ENCODE measurements at regions not wholly inside any gene's neighbourhood (a gene's known extent, or its start where the extent isn't known, plus 50 kb on each side); places are given as distances from the start of the nearest gene placed in this dataset.
"Not testable (repeated sequence)": the region's sequence is repeated elsewhere in the genome, so short reads cannot be mapped to it uniquely, and the experiment has no call there.

DNA sequence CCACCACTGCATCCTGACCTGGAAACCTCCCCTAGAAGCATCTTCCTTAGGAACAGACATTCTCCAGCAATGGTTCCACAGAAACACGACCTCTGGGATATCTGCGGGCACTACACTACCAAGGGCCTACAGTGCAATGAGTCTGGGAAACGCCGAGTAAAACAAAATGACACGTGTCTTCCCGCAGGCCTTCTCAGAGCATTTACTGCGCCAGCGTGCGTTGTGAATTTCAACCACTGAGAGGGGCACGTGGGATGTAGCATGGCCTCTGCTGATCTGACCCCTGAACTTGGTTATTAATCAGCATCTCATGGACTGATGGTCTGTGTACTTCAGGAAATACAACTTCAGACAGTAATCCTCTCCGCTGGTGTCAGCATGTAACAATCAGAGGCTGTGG lies 173.0 kb downstream of the C16orf95 start:
- DNase-seq = no peak

DNA sequence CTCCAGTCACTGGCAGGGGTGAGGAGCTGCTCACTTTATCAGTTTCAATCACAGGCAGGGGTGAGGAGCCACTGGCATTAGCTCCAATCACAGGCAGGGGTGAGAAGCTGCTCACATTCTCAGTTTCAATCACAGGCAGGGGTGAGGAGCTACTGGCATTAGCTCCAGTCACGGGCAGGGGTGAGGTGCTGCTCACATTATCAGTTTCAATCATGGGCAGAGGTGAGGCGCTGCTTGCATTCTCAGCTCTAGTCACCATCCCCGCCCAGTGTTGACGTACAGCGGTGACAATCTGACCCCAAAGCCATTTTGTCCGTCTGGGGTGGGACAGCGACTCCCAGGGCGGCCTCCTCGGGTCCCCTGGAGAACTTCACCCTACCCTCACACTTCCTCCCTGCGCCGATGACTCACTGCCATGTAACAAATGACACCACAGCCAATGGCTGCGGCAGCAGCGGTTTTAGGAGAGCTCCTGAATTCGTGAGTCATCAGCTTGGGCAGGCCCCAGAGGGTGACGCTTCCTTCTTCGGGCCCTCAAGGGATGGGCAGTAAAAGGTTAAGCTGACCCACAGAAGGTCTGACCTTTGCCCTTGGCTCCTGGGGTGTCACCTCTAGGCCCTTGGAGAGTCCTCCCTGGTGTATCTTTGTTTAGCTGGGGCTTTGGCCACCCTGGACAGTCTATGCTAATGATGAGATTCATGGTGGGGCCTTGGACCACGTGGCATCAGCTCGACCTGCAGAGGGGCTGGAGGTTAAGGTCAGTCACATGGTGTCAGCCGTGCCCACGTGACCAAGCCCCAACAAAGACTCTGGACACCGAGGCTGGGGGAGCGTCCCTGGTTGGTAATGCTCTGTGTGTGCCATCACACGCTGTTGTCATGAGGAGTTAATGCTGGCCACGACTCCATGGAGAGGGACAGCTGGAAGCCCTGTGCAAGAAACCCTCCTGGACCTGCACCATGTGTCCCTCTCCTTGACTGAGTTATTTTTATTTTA lies 171.7 kb downstream of the C16orf95 start:
- no peak for DNase-seq

DNA sequence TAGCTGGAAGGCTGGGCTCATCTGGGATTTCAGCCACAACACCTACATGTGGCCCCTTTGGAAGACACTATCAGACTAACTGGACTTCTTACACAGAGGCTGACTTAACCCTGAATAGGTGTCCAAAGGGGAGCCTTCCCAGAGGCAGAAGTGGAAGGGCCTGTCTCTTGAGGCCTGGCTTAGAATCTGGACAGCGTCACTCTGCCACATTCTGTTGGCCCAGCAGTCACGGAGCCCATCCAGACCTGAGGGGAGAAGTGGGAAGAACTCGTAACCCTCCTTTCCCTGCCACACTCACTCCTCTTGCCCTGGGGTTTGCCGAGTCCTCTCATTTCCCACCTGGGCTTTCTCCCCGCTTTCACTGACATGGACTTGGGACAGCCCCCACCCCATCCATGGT lies 170.5 kb downstream of the C16orf95 start:
- DNase-seq = no peak

DNA sequence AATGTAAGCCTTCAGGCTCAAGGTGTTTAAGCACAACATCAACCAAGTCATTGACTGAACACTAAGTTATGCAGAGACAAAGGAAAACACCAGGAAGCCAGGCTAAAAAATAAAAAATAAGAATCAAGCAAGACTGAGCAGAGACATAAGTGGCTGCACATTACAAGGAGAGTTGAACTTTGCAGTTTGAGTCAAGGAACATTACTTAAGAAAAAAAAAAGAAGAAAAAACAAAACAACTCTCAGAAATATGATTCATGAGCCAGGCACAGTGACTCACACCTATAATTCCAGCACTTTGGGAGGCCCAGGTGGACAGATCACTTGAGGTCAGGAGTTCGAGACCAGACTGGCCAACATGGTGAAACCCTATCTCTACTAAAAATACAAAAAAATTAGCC lies 168.1 kb downstream of the C16orf95 start:
- no peak for DNase-seq

DNA sequence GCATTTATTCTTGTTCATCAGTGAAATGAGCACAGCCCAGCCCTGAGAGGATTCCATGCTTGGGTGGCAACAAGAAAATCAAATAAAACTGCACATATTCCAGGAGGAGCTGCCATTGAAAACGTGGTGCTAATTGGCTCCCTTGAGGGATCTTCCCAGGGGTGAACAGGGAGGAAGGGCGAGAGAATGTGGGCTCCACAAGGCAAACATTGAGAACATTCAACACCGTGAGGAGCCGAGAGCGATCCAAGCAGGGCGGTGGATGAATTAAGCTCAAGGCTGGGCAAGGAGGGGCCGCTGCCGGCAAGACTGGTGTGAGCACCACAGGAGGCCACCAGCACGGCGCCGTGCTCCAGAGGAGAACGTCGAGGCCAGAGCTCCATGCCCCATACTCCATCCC lies 166.9 kb downstream of the C16orf95 start:
- DNase-seq = no peak

DNA sequence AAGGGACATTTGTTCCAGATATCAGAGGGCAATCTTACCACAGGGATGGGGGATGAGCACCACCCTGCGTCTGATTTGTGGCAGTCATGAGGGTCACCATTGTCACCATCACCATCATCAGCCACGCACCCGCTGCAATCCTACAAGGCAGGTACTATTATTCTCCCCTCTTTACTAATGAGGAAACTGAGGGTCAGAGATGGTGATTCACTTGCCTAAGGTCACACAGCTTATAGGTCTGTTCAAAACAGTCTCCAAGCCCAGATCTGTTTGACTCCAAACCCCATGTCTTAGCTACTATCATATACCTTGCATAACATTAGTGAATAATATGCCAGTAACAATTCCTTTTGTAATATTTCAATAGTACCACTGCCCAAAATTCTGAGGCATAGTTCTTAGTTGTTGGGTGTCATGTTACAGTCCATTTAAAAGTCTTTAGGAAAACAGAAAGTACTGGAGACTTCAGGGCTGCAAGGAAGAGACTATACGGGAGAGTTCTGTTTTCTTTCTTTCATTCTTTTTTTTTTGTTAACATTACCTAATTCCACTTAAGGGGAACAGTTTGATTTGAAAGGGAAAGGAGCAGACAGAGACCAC lies 166.4 kb downstream of the C16orf95 start:
- DNase-seq = no peak

DNA sequence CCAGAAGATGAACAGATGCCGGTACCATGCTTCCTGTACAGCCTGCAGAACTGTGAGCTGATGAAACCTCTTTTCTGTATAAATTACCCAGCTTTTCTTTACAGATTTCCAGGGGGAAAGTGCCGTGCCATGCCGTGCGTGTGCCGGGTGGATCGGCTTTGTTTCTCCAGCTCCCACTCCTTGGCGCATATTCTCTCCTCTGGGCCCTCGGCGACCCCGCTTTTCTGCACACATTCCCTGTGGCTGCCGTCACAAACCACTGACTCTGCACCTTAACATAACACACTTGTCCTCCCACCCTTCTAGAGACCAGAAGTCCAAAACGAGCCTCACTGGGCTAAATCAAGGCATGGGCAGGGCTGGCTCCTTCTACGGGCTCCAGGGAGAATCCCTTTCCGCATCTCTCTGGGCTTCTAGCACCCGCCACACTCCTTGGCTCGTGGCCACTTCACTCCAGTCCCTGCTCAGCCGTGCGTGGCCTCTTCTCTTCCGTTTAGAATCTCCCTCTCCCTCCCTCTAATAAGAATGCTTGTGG lies 164.9 kb downstream of the C16orf95 start:
- DNase-seq = no peak

DNA sequence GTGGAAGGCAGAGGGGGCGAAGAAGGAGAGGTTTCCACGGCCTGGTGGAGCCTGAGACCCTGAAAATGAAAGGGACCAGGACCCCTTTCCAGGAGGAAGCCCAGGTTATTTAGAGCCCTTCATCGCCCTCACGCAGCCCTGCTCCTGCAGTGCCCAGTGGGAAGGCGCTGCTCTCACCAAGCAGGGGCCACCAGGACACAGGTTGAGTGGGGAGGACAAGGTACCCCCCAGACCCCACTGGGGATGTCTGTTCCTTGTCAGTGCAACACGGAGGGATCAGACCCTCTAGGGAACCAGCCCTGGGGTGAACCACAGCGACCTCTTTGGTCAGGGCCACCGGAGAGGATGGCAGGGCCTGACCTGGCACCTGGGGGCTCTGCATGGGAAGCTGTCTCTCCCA lies 163.9 kb downstream of the C16orf95 start:
- DNase-seq = no peak

DNA sequence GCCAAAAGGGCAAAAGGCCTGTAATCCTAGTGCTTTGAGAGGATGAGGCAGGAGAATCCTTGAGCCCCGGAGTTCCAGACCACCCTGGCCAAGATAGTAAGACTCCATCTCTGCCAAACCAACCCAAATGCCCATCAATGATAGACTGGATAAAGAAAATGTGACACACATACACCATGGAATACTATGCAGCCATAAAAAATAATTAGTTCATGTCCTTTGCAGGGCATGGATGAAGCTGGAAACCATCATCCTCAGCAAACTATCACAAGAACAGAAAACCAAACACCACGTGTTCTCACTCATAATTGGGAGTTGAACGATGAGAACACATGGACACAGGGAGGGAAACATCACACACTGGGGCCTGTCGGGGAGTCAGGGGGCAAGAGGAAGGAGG lies 161.9 kb downstream of the C16orf95 start:
- not testable (repeated sequence) for DNase-seq

DNA sequence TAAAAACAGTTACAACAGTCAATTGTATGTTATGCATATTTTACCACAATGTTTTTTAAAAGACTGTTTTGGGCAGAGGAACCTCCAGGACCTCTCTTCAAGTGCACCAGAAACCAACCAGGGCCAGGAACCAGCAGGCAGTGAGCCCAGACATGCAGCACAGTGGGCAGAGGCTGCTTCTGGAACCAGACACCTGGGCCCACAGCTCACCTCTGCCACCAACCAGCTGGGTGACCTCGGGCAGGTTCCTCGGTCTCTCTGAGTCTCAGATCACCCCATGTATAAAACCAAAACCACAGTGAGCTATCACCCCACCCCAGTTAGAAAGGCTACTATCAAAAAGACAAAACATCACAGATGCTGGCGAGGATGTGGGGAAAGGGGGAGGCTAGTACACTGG lies 161.0 kb downstream of the C16orf95 start:
- no peak for DNase-seq

DNA sequence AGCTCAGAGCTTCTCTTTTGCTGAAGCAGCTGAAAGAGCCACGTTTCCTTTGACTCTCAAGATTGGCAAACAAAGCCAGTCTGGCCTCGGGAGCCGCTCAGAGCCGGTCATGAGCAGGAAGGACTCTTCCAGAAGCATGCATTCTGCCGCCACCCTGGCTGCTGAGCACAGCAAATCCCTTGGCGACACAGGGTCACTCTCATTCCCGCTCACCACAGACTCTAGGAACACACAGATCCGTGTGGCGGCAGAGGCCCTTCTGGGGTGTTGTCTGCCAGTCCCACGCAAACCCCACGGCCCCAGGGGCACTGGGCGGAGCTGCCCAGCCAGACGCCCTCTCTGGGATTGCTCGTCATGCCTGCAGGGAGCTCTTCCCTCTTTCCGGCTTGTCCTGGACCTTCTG lies 157.0 kb downstream of the C16orf95 start:
- no peak for DNase-seq

DNA sequence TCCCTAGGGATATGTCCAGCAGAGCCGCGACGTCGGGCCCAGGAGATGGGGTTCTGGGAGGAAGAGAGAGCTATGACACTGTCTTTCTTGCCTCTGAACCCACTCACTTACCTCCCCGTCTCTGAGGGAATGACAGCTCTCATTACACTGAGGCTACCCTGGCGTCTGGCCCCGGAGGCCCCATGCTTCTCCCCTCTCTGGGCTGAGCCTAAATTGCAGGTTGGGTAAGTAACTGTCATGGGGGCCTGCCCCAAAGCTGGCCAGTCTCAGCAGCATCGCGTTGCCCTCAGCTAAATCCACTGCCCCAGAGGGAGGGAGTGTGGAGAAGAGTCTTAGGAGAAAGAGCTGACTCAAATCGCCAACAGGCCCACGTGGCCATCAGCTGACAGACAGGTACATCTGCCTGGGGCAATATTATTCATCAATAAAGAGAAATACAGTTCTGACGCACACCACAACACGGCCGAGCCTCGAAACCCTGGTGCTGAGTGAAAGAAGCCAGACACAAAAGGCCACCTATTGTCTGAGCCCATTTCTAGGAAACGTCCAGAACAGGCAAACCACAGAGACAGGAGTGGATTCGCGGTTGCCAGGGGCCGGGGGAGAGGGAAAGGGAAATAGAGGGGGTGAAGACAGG lies 156.4 kb downstream of the C16orf95 start:
- DNase-seq = no peak

DNA sequence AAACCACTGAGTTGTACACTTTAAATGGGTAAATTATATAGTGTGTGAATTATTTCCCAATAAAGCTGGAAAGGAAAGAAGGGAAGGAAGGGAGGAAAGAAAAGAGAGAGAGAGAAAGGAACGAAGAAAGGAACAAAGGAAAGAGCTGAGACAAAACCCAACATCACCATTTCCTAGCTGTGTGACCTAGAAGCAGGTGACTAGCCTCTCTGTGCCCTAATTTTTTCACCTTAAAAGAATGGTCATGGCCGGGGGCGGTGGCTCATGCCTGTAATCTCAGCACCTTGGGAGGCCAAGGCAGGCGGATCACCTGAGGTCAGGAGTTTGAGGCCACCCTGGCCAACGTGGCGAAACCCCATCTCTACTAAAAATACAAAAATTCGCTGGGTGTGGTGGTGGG lies 155.8 kb downstream of the C16orf95 start:
- DNase-seq = not testable (repeated sequence)

DNA sequence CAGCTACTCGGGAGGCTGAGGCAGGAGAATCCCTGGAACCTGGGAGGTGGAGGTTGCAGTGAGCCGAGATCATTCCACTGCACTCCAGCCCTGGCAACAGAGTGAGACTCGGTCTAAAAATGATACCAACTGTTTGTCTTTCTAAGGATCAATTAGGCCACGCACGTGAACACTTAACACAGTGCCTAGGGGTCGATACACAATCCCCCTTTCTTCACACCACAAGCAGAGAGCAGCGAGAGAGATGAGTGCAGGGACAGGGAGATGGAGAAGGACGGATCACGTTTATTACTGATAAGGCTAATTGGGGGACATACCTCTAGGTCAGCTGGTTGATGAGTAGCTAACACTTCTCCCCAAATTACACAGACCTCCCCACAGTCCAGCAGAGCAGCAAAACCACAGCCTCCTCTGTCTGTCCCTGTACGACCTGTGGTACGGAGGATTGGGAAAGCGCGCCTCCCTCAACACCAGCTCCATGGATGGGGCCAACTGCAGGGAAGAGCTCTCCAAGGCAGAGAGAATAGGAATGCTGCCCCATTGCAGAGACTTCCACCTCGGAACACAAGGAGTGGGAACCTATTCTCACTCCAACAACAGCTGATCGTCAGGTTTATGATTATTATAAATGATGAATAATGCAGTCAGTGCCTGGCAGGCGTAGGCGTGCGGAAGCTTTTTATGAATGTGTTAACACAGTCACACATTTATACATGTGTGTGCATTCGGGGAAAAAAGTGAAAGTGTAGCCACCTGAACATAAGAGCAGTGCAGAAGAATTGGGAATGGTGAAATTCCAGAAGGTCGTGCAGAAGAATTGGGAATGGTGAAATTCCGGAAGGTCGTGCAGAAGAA lies 155.1 kb downstream of the C16orf95 start:
- DNase-seq = peak; percentile 11

DNA sequence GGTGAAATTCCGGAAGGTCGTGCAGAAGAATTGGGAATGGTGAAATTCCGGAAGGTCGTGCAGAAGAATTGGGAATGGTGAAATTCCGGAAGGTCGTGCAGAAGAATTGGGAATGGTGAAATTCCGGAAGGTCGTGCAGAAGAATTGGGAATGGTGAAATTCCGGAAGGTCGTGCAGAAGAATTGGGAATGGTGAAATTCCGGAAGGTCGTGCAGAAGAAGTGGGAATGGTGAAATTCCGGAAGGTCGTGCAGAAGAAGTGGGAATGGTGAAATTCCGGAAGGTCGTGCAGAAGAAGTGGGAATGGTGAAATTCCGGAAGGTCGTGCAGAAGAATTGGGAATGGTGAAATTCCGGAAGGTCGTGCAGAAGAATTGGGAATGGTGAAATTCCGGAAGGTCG lies 154.4 kb downstream of the C16orf95 start:
- not testable (repeated sequence) for DNase-seq

DNA sequence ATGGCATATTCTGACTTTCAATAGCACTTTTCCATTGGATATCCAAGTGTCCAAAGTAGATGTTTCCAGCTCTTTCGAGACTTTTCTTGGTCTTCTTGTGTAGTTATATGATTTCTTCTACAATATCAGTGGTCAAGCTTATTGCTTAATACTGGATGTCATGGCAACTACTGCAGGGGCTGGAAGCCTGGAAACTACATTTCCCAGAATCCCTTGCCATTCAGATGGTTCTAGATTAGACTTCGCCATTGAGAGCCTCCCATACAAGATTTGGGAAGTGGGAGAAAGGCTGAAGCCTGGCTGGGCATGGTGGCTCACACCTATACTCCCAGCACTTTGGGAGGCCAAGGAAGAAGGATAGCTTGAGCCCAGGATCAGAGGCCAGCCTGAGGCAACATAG lies 153.6 kb downstream of the C16orf95 start:
- DNase-seq = no peak

DNA sequence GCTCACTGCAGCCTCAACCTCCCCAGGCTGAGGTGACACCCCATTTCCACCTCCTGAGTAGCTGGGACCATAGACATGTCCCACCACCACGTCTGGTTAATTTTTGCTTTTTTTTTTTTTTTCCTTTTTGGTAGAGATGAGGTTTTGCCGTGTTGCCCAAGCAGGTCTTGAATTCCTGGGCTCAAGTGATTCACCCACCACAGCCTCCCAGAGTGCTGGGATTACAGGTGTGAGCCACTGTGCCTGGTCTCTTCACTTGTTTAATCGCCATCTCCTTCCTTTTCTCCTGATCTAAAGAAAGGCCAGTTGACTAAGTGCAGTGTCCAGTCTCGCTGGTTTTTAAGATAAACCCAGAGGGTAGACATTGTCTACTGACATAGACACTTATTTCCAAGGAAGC lies 152.0 kb downstream of the C16orf95 start:
- no peak for DNase-seq

DNA sequence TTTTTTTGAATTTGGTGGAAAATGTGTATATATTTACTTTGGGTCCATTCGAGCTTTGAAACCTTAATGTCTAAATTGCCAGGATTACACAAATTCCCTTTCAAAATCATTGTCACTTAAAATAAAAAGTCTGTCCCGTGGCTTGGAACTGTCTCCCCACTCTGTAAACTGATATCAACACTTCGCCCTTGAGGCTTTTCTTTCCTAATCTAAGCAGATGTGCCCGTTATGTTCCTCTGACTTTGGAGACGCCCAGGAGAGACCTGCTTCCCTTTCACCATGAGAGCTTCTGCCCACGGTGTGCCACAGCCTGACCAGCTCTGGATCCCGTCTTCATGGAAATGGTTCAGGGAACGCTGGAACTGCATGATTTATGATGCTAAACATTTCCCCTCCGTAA lies 151.3 kb downstream of the C16orf95 start:
- no peak for DNase-seq

DNA sequence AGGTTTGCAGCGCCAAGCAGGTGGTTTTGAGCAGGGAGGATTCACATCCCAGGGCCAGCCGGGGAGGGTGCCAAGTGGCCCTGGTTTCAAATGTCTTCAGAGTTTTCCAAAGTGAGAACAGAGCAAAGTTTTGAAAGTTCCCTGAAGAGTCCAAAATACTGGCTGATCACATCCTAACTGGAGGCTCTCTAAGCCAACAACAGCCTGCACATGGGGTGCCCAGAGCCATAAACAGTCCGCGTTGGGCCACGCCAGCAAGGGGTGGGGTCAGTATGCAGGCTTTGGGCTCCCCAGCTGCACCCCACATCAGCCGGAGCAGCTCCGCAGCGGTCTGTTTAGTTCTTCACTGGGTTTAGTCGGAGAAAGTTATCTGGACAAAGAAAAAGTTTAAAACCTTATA lies 150.9 kb downstream of the C16orf95 start:
- no peak for DNase-seq

DNA sequence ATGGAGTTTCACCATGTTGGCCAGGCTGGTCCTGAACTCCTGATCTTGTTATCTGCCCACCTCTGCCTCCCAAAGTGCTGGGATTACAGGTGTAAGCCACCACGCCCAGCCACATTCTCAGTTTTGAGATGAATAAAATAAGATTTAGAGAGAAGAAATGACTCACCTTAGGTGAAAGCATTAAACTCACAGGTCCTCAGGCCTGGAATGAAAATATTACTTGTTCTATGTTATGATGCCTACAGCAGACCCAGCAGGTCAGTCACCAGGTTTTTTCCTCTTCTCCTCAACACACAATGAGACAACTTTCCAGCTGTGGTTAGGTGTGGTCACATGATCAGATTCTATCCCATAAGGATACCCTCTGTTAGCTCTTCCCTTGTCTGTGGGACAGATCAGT lies 150.3 kb downstream of the C16orf95 start:
- no peak for DNase-seq

DNA sequence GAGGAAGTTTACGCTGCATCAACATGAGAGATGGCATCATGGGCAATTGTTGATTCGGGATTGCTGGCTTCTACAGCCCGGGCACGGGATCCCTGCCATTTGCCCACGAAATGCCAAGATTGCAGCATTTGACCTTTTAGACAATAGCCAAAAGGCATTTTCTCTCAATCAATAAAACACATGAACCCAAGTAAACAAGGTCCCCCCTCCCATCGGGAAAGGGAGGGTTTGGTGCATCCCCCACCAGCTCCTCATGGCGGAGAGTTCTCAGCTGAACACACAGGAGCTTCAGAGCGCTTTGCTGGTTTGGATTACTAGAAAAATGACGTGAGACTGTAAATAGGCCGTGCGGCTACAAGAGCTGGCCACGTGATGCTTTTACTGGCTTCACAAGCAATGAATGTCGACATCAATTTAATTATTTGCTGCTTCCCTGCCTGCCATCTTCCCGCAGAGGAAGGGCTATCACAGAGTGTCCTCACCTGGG lies 147.6 kb downstream of the C16orf95 start:
- DNase-seq = no peak

DNA sequence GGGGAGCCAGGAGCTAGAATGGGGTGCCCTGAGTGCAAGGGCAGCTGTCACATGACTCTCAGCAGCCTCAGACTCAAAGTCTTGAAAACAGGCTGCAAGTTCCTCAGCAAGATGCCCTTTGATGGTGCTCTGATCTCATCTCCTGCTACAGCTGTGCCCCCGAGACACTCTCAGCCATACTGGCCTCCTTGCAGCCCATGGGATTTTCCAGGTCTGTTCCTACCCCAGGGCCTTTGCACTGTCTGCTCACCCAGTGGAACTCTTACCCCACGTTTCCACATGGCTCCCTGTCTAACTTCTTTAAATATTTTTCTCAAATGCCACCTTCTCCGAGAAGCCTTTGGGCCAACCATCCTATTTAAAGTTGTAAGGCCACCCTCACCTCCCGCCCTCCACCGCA lies 146.9 kb downstream of the C16orf95 start:
- DNase-seq = no peak

DNA sequence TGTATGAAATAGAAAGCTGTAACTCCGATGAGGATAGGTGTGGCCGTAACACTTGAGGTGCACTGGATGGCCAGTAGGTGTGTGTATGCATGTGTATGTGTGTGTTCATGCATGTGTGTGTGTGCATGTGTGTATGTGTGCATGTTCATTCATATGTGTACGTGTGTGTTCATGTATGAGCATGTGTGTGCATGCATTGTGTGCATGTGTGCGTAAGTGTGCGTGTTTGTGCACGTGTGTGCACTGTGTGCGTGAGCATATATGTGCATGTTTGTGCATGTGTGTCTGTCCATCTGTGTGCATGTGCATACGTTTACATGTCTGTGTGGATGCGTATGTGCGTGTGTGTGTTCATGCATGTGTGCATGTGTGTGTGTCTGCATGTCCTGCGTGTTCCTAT lies 145.5 kb downstream of the C16orf95 start:
- no peak for DNase-seq

Data from stimulated activated naive CD4-positive, alpha-beta T cell treated with Interleukin-2 at 50 U/mL for 16 hours (primary cell).